ENCODE measurements at regions not wholly inside any gene's neighbourhood (a gene's known extent, or its start where the extent isn't known, plus 50 kb on each side); places are given as distances from the start of the nearest gene placed in this dataset.
A peak's percentile ranks its signal among the peaks of the same experiment; 100 is the strongest.

DNA sequence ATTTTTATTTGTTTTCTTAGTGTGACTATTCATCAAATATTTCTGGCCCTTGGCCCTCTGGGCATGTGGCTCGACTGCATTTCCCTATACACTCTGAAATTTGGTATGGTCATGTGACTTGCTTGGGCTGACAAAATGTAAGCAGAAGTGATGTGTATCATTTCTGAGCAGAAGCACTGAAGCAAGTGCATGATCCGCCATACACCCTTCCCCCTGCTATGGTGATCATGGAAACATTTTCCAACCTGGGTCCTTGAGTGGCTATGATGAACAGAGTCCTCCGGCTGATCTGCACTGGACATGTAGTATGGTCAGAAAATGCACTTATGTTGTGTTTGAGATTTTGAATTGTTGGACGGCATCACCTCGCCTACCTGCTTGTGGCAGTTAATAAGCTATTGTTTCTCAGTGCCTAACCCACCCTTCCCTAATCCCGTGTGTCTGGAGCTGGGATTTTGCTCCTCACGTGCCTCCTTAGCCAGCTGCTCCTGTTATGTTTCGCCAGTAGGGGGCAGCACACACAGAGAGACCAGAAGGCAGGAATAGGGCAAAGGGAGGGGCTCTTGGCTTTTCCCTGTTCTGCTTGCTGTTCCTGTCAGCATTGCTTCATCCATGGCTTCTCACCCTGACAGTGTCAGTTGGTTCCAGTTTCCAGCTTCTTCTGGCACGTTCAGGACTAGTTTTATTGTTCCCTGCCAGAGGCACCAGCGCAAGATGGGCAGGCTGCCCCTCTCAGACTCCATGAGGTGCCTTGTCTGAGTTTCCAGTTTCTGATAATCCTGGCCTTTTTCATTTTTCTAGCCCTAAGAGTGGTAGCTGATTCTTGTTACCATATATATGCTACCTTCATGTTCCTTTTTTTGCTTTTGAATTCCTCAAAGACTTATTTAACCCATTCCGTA is 207.4 kb downstream of the ARL6IP6 start:
- DNase-seq (ENCODE audit: low spot score): peak; percentile 22
- CTCF ChIA-PET: interaction anchor here (0.5 to 1.4 kb wide), 13 partner anchors 12 to 1210 kb away, joined by 3 to 5 read pairs (median 3); no protein-coding TSS in a partner anchor
- POLR2A ChIA-PET (ENCODE audit: low non-redundant PET): no interaction called here
- H3K27ac ChIP-seq: no peak overlapping the region
- TF ChIP-seq, protein P1, sequence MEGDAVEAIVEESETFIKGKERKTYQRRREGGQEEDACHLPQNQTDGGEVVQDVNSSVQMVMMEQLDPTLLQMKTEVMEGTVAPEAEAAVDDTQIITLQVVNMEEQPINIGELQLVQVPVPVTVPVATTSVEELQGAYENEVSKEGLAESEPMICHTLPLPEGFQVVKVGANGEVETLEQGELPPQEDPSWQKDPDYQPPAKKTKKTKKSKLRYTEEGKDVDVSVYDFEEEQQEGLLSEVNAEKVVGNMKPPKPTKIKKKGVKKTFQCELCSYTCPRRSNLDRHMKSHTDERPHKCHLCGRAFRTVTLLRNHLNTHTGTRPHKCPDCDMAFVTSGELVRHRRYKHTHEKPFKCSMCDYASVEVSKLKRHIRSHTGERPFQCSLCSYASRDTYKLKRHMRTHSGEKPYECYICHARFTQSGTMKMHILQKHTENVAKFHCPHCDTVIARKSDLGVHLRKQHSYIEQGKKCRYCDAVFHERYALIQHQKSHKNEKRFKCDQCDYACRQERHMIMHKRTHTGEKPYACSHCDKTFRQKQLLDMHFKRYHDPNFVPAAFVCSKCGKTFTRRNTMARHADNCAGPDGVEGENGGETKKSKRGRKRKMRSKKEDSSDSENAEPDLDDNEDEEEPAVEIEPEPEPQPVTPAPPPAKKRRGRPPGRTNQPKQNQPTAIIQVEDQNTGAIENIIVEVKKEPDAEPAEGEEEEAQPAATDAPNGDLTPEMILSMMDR (conservative IDR thresholded peaks at IDR 0.05; ENCODE audit: low read depth): peak; percentile 61

DNA sequence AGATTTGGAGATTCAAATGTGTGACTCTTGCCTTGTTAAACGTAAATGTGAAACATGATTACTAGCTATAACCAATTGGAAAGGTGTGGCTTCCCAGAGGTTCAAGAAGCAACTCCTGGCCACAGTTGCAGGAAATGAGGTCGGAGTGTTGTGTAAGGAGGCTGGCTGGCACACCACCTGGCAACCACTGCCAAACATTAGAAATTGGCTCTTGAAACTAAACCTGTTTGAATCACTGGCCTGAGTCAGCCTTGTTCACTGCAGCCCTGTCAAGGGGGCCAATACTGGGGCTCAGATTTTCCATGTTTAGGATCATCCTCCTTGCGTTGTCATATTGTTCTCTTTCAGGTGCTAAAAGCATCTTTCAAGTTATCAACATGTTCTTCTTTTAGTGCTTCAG is 206.3 kb downstream of the ARL6IP6 start:
- TF ChIP-seq, protein P1 (conservative IDR thresholded peaks at IDR 0.05; ENCODE audit: low read depth): no peak
- POLR2A ChIA-PET (ENCODE audit: low non-redundant PET): no interaction called here
- CTCF ChIA-PET: no interaction called here
- peak; percentile 72 for DNase-seq (ENCODE audit: low spot score)
- H3K27ac ChIP-seq: no peak overlapping the region

DNA sequence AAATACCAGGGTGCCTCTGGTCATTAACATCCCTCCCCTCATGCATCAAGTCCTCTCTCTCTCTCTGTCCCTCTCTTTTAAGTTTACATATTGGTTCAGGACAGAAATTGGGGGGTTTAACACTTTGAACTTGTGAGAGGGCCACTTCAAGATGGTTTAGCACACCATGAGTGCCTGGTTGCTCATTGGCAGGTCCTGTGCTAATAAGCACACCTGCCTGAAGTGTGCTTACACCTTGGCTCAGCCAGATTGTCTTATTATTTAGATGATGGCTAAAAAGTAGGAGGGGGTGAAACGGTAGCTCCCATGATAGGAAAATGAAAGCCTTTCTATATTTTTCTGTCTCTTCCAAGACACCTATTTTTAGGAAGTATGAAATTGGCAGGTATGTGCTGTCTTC is 205.8 kb downstream of the ARL6IP6 start:
- DNase-seq (ENCODE audit: low spot score): no peak
- ChIA-PET POLR2A (ENCODE audit: low non-redundant PET) (no interaction called here), CTCF (no interaction called here)
- TF ChIP-seq, protein P1 (conservative IDR thresholded peaks at IDR 0.05; ENCODE audit: low read depth): no peak
- H3K27ac ChIP-seq: no peak overlapping the region

DNA sequence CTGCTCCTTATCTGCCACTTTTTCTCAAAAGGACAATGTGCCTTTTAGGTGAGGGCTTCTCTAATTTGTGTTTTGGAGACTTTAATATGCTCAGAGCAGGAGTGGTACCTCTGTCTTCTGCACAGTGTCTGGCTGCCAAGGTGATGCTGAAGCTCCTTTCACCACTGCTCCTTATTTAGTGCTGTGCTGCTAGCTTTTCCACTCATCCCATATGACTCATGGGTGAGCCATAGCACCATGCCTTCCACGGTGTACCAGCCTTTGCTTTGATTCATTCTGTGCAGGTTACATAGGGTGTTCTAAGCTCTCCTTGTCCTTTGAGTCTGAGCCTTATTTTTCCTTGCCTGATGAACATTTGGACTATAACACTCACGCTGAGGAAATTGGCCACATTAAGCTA is 202.4 kb downstream of the ARL6IP6 start:
- peak; percentile 57 for DNase-seq (ENCODE audit: low spot score)
- ChIA-PET CTCF (no interaction called here), POLR2A (ENCODE audit: low non-redundant PET) (no interaction called here)
- TF ChIP-seq, protein P1 (conservative IDR thresholded peaks at IDR 0.05; ENCODE audit: low read depth): no peak
- no peak overlapping the region for H3K27ac ChIP-seq

DNA sequence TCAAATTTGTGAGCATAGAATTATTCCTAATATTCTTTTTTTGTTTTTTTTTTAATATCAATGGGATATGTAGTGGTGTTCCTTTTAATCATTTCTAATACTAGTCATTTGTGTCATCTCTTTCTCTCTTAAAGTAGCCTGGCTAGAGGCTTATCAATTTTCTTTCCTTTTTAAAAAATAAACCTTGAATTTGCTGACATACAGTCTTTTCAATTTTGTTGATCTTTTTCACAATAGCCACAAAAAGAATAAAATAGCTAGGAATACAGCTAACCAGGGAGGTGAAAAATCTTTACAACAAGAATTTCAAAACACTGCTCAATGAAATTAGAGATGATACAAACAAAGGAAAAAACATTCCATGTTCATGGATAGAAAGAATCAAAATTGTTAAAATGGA is 192.6 kb downstream of the ARL6IP6 start:
- no peak overlapping the region for H3K27ac ChIP-seq
- TF ChIP-seq, protein P1 (conservative IDR thresholded peaks at IDR 0.05; ENCODE audit: low read depth): no peak
- ChIA-PET POLR2A (ENCODE audit: low non-redundant PET) (no interaction called here), CTCF (interaction anchor here (0.7 kb wide), 1 partner anchor 32 kb away, joined by 3 read pairs; no protein-coding TSS in a partner anchor)
- DNase-seq (ENCODE audit: low spot score): no peak

DNA sequence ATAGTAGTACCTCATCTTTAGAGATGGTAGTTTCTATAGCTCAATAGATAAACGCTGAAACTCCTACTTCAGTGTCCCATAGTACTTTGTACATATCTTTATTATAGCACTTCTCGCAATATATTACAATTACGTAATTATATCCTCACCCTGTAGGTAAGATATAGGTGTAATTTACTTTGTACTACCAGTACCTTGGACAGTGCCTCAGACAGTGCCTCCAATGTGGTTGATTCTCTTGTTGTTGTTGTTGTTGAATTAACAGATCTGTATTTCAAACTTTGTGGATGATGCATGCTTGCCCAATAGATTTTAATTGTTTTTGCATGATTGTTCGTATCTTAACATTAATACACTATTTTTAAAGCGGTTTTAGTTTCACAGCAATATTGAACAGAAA is 188.6 kb downstream of the ARL6IP6 start:
- TF ChIP-seq, protein P1 (conservative IDR thresholded peaks at IDR 0.05; ENCODE audit: low read depth): no peak
- H3K27ac ChIP-seq: no peak overlapping the region
- POLR2A ChIA-PET (ENCODE audit: low non-redundant PET): no interaction called here
- DNase-seq (ENCODE audit: low spot score): no peak
- CTCF ChIA-PET: interaction anchor here (1.5 kb wide), 1 partner anchor 17 kb away, joined by 4 read pairs; no protein-coding TSS in a partner anchor

All from RWPE1 (cell line).